ENCODE measurements at regions not wholly inside any gene's neighbourhood (a gene's known extent, or its start where the extent isn't known, plus 50 kb on each side); places are given as distances from the start of the nearest gene placed in this dataset.
"Not testable (repeated sequence)": the region's sequence is repeated elsewhere in the genome, so short reads cannot be mapped to it uniquely, and the experiment has no call there.

GRCh38 chr6:97347111-97347510 is 64.1 kb upstream of the MMS22L start:
- no peak for DNase-seq (ENCODE audit: low read depth)

- DNase-seq (ENCODE audit: low read depth): no peak
These were observed 78.3 kb upstream of the MMS22L start for GRCh38 chr6:97361286-97361685.

GRCh38 chr6:97364327-97364726 is 81.3 kb upstream of the MMS22L start:
- no peak for DNase-seq (ENCODE audit: low read depth)

GRCh38 chr6:97382071-97382470 is 99.1 kb upstream of the MMS22L start:
- not testable (repeated sequence) for DNase-seq (ENCODE audit: low read depth)

GRCh38 chr6:97392735-97393134 is 109.7 kb upstream of the MMS22L start:
- DNase-seq (ENCODE audit: low read depth): peak; percentile 20

GRCh38 chr6:97394160-97394748 is 111.2 kb upstream of the MMS22L start:
- DNase-seq (ENCODE audit: low read depth): peak; percentile 49

GRCh38 chr6:97396880-97397279 is 113.9 kb upstream of the MMS22L start:
- no peak for DNase-seq (ENCODE audit: low read depth)

- DNase-seq (ENCODE audit: low read depth): no peak
These were observed 116.2 kb upstream of the MMS22L start for GRCh38 chr6:97399208-97399607.

GRCh38 chr6:97401533-97401932 is 118.5 kb upstream of the MMS22L start:
- DNase-seq (ENCODE audit: low read depth): no peak

GRCh38 chr6:97405818-97406409 is 122.9 kb upstream of the MMS22L start:
- DNase-seq (ENCODE audit: low read depth): no peak

GRCh38 chr6:97406633-97407032 is 123.6 kb upstream of the MMS22L start:
- no peak for DNase-seq (ENCODE audit: low read depth)

- DNase-seq (ENCODE audit: low read depth): no peak
These were observed 128.6 kb upstream of the MMS22L start for GRCh38 chr6:97411610-97412009.

- no peak for DNase-seq (ENCODE audit: low read depth)
These were observed 129.5 kb upstream of the MMS22L start for GRCh38 chr6:97412511-97412910.

- DNase-seq (ENCODE audit: low read depth): no peak
These were observed 139.2 kb upstream of the MMS22L start for GRCh38 chr6:97422171-97422570.

GRCh38 chr6:97423190-97423589 is 140.2 kb upstream of the MMS22L start:
- no peak for DNase-seq (ENCODE audit: low read depth)

- no peak for DNase-seq (ENCODE audit: low read depth)
These were observed 144.6 kb upstream of the MMS22L start for GRCh38 chr6:97427648-97428047.

GRCh38 chr6:97437087-97437486 is 154.1 kb upstream of the MMS22L start:
- peak; percentile 9 for DNase-seq (ENCODE audit: low read depth)

GRCh38 chr6:97438011-97438671 is 155.1 kb upstream of the MMS22L start:
- DNase-seq (ENCODE audit: low read depth): no peak

GRCh38 chr6:97440590-97441176 is 157.7 kb upstream of the MMS22L start:
- peak; percentile 48 for DNase-seq (ENCODE audit: low read depth)

GRCh38 chr6:97443408-97444080 is 160.5 kb upstream of the MMS22L start:
- no peak for DNase-seq (ENCODE audit: low read depth)

- DNase-seq (ENCODE audit: low read depth): no peak
These were observed 162.4 kb upstream of the MMS22L start for GRCh38 chr6:97445407-97445806.

GRCh38 chr6:97449444-97449966 is 166.5 kb upstream of the MMS22L start:
- no peak for DNase-seq (ENCODE audit: low read depth)

All from LHCN-M2 (cell line).